Epidermal melanocyte (primary cell): ENCODE measurements at regions not wholly inside any gene's neighbourhood (a gene's known extent, or its start where the extent isn't known, plus 50 kb on each side); places are given as distances from the start of the nearest gene placed in this dataset.
A peak's percentile ranks its signal among the peaks of the same experiment; 100 is the strongest.

ENCODE experiments used
- DNase-seq: peaks from one replicate; pipeline ENCODE4 v3.0.0; 2011; ENCODE audit warnings: low spot score; ENCODE audit not compliant: insufficient read length

- DNase-seq = peak; percentile 18
Observed at GRCh38 chr9:118170032-118170955, 466.1 kb downstream of the TLR4 start.

- DNase-seq = no peak
Observed at GRCh38 chr9:118177241-118177640, 473.0 kb downstream of the TLR4 start.

GRCh38 chr9:118183576-118183975 lies 479.4 kb downstream of the TLR4 start:
- no peak for DNase-seq

- DNase-seq = no peak
Observed at GRCh38 chr9:118187408-118187807, 483.2 kb downstream of the TLR4 start.

- no peak for DNase-seq
Observed at GRCh38 chr9:118189615-118190014, 485.4 kb downstream of the TLR4 start.

GRCh38 chr9:118192807-118193206 lies 488.6 kb downstream of the TLR4 start:
- no peak for DNase-seq

GRCh38 chr9:118209343-118209742 lies 505.1 kb downstream of the TLR4 start:
- no peak for DNase-seq

- DNase-seq = no peak
Observed at GRCh38 chr9:118215549-118215948, 511.3 kb downstream of the TLR4 start.

GRCh38 chr9:118222375-118222774 lies 518.2 kb downstream of the TLR4 start:
- DNase-seq = no peak

- no peak for DNase-seq
Observed at GRCh38 chr9:118223111-118223510, 518.9 kb downstream of the TLR4 start.

- DNase-seq = no peak
Observed at GRCh38 chr9:118230329-118230728, 526.1 kb downstream of the TLR4 start.

GRCh38 chr9:118236625-118237024 lies 532.4 kb downstream of the TLR4 start:
- DNase-seq = no peak

- DNase-seq = no peak
Observed at GRCh38 chr9:118238139-118238538, 533.9 kb downstream of the TLR4 start.

- no peak for DNase-seq
Observed at GRCh38 chr9:118252027-118252426, 547.8 kb downstream of the TLR4 start.

- DNase-seq = no peak
Observed at GRCh38 chr9:118262191-118262590, 558.0 kb downstream of the TLR4 start.

- no peak for DNase-seq
Observed at GRCh38 chr9:118263949-118264348, 559.7 kb downstream of the TLR4 start.

- DNase-seq = no peak
Observed at GRCh38 chr9:118268046-118268445, 563.8 kb downstream of the TLR4 start.

GRCh38 chr9:118269623-118270022 lies 565.4 kb downstream of the TLR4 start:
- DNase-seq = no peak

GRCh38 chr9:118271331-118271730 lies 567.1 kb downstream of the TLR4 start:
- DNase-seq = no peak

- no peak for DNase-seq
Observed at GRCh38 chr9:118271936-118272335, 567.7 kb downstream of the TLR4 start.

GRCh38 chr9:118273048-118273447 lies 568.8 kb downstream of the TLR4 start:
- DNase-seq = no peak

GRCh38 chr9:118276784-118277183 lies 572.6 kb downstream of the TLR4 start:
- no peak for DNase-seq

- no peak for DNase-seq
Observed at GRCh38 chr9:118281772-118282171, 577.6 kb downstream of the TLR4 start.
